Spleen (tissue), 7 donors: ENCODE measurements at regions not wholly inside any gene's neighbourhood (a gene's known extent, or its start where the extent isn't known, plus 50 kb on each side); places are given as distances from the start of the nearest gene placed in this dataset.
"Not testable (repeated sequence)": the region's sequence is repeated elsewhere in the genome, so short reads cannot be mapped to it uniquely, and the experiment has no call there.

Experiments
- POLR2A ChIP-seq, 3 donors: fragments of 450-650 bp; IDR thresholded peaks; one replicate each; pipeline ENCODE4 v1.5.1; 2017; ENCODE audit warnings: antibody characterized with exemption in 3 of 3, mild to moderate bottlenecking in 1 of 3
- POLR2AphosphoS5 ChIP-seq, 3 donors: sonication (generic); formaldehyde crosslinking; IDR thresholded peaks; one replicate each; pipeline ENCODE4 v1.5.1; 2017; ENCODE audit warnings: antibody characterized with exemption in 3 of 3
- TF ChIP-seq, protein P1 (sequence below), 11 experiments: fragments of 200-600 bp in 7 of 11; fragments of 450-650 bp in 4 of 11; sonication (generic) in 4 of 11; IDR thresholded peaks in 8 of 11; conservative IDR thresholded peaks in 3 of 11; 1 replicate in 7 of 11; 2 replicates in 4 of 11; pipeline versions ENCODE4 v1.4.0 to v1.8.0; 2016 to 2021; ENCODE audit warnings: antibody characterized with exemption in 11 of 11, inconsistent platforms in 4 of 11, mild to moderate bottlenecking in 1 of 11
- donor health status: DM: no; HTN: no; CAD: no; lungs with moderate emphysema.
- donor health status: DM: no; HTN: no; CAD: no.
- donor health status: DM: no; HTN: no; CAD: no.

DNA sequence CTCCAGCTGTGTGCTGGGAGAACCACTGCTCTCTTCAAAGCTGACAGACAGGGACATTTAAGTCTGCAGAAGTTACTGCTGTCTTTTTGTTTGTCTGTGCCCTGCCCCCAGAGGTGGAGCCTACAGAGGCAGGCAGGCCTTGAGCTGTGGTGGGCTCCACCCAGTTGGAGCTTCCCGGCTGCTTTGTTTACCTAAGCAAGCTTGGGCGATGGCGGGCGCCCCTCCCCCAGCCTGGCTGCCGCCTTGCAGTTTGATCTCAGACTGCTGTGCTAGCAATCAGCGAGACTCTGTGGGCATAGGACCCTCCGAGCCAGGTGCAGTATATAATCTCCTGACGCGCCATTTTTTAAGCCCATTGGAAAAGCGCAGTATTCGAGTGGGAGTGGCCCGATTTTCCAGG, 119.7 kb downstream of the OSTF1 start:
- not testable (repeated sequence) for TF ChIP-seq POLR2A, POLR2AphosphoS5 (IDR thresholded peaks at IDR 0.05)
- TF ChIP-seq, protein P1, sequence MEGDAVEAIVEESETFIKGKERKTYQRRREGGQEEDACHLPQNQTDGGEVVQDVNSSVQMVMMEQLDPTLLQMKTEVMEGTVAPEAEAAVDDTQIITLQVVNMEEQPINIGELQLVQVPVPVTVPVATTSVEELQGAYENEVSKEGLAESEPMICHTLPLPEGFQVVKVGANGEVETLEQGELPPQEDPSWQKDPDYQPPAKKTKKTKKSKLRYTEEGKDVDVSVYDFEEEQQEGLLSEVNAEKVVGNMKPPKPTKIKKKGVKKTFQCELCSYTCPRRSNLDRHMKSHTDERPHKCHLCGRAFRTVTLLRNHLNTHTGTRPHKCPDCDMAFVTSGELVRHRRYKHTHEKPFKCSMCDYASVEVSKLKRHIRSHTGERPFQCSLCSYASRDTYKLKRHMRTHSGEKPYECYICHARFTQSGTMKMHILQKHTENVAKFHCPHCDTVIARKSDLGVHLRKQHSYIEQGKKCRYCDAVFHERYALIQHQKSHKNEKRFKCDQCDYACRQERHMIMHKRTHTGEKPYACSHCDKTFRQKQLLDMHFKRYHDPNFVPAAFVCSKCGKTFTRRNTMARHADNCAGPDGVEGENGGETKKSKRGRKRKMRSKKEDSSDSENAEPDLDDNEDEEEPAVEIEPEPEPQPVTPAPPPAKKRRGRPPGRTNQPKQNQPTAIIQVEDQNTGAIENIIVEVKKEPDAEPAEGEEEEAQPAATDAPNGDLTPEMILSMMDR (IDR thresholded peaks at IDR 0.05 in 8 of 11, conservative IDR thresholded peaks at IDR 0.05 in 3 of 11), result not testable (repeated sequence)
